OCI-LY3 (cell line): ENCODE measurements at regions not wholly inside any gene's neighbourhood (a gene's known extent, or its start where the extent isn't known, plus 50 kb on each side); places are given as distances from the start of the nearest gene placed in this dataset.

Experiments used
- EZH2phosphoT487 ChIP-seq: fragments of 200-600 bp; shearing (Covaris generic); IDR thresholded peaks from 2 replicates; pipeline ENCODE4 v1.6.1; 2018; ENCODE audit warnings: antibody characterized with exemption, mixed run types, low read depth
- TF ChIP-seq, protein P1 (sequence below): fragments of 200-600, 300-600 bp; sonication (generic); IDR thresholded peaks from 2 replicates; pipeline ENCODE4 v1.5.1; 2014; ENCODE audit warnings: antibody characterized with exemption, low read length, low read depth

DNA sequence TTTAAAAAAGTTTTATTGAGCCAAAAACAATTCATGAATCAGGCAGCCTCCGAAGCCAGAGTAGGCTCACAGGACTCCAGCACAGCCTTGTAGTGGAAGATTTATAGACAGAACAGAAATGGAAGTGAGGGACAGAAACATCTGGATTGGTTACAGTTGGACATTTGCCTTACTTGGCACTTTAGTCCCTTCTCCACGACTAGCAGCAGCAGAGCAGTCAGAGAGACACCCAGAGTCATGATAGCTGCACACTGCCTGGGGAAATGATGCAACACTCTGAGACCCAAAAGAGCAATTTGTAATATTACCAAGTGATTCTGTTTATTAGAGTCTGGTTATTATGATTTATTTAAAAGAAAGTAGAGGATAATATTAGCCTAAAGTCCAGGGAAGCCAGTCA lies 72.2 kb upstream of the KRTAP11-1 start:
- TF ChIP-seq, protein P1, sequence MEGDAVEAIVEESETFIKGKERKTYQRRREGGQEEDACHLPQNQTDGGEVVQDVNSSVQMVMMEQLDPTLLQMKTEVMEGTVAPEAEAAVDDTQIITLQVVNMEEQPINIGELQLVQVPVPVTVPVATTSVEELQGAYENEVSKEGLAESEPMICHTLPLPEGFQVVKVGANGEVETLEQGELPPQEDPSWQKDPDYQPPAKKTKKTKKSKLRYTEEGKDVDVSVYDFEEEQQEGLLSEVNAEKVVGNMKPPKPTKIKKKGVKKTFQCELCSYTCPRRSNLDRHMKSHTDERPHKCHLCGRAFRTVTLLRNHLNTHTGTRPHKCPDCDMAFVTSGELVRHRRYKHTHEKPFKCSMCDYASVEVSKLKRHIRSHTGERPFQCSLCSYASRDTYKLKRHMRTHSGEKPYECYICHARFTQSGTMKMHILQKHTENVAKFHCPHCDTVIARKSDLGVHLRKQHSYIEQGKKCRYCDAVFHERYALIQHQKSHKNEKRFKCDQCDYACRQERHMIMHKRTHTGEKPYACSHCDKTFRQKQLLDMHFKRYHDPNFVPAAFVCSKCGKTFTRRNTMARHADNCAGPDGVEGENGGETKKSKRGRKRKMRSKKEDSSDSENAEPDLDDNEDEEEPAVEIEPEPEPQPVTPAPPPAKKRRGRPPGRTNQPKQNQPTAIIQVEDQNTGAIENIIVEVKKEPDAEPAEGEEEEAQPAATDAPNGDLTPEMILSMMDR: no peak
- no peak for TF ChIP-seq EZH2phosphoT487
